Activated B cell treated with CpG ODN at 0.5 μM for 24 hours (primary cell): ENCODE measurements at regions not wholly inside any gene's neighbourhood (a gene's known extent, or its start where the extent isn't known, plus 50 kb on each side); places are given as distances from the start of the nearest gene placed in this dataset.

Experiments
- ATAC-seq: fragments of 200-7000 bp; cut with Tn5 transposase; one replicate; pipeline ENCODE4 v1.10.0; 2021; ENCODE audit warnings: low read depth, mild to moderate bottlenecking, moderate library complexity
- CTCF ChIA-PET: fragments of 350-600 bp; sonication (Branson Sonifier 250); formaldehyde crosslinking; loops from one replicate; lab custom pipeline; 2021; ENCODE audit warnings: antibody characterized with exemption; lab: Charles Lee
- POLR2A ChIA-PET: fragments of 350-600 bp; sonication (Branson Sonifier 250); formaldehyde crosslinking; loops from one replicate; lab custom pipeline; 2021; ENCODE audit warnings: antibody characterized with exemption; lab: Charles Lee
- DNase-seq: peaks from one replicate; pipeline ENCODE4 v3.0.0; 2022
- H3K27ac Mint-ChIP-seq: one replicate; pipeline ENCODE4 v1.8.0; 2020; ENCODE audit warnings: mixed read lengths
- H3K27me3 Mint-ChIP-seq: one replicate; pipeline ENCODE4 v1.8.0; 2021; ENCODE audit warnings: mixed read lengths
- H3K36me3 Mint-ChIP-seq: one replicate; pipeline ENCODE4 v1.8.0; 2021; ENCODE audit warnings: low read depth, mixed read lengths
- H3K4me1 Mint-ChIP-seq: one replicate; pipeline ENCODE4 v1.8.0; 2021; ENCODE audit warnings: mixed read lengths
- H3K4me3 Mint-ChIP-seq: one replicate; pipeline ENCODE4 v1.8.0; 2020; ENCODE audit warnings: mild to moderate bottlenecking, mixed read lengths
- H3K9me3 Mint-ChIP-seq: one replicate; pipeline ENCODE4 v1.8.0; 2020; ENCODE audit warnings: mixed read lengths
- CTCF ChIP-seq: fragments of 200-600 bp; IDR thresholded peaks from one replicate; pipeline ENCODE4 v1.8.0; 2022; ENCODE audit warnings: antibody characterized with exemption, mild to moderate bottlenecking
- intact Hi-C: fragments of 100-400 bp; cut with micrococcal nuclease; formaldehyde crosslinking; loops from one replicate; pipeline ENCODE4 v1.15.1; 2024

- no peaks in the 10 kb centered on the region for H3K27me3 Mint-ChIP-seq
- intact Hi-C loops: no loop called here
- DNase-seq (no peak), ATAC-seq (no peak)
- ChIA-PET POLR2A (no interaction called here), CTCF (no interaction called here)
- TF ChIP-seq CTCF: no peak
- no peaks in the 10 kb centered on the region for H3K4me1 Mint-ChIP-seq
- H3K27ac Mint-ChIP-seq: no peak overlapping the region
- H3K4me3 Mint-ChIP-seq: no peak overlapping the region
- H3K9me3 Mint-ChIP-seq: no peaks in the 10 kb centered on the region
- H3K36me3 Mint-ChIP-seq: no peaks in the 10 kb centered on the region
Measured at GRCh38 chr18:76057386-76057785, 437.7 kb downstream of the ZNF516 start.

GRCh38 chr18:76056471-76057110, 438.5 kb downstream of the ZNF516 start:
- ChIA-PET CTCF (no interaction called here), POLR2A (no interaction called here)
- Mint-ChIP-seq H3K4me1 (no peaks in the 10 kb centered on the region), H3K27me3 (no peaks in the 10 kb centered on the region), H3K27ac (no peak overlapping the region), H3K9me3 (no peaks in the 10 kb centered on the region), H3K4me3 (no peak overlapping the region), H3K36me3 (no peaks in the 10 kb centered on the region)
- TF ChIP-seq CTCF: no peak
- ATAC-seq: no peak
- no peak for DNase-seq
- intact Hi-C loops: no loop called here

GRCh38 chr18:76055578-76055977, 439.5 kb downstream of the ZNF516 start:
- intact Hi-C loops: no loop called here
- Mint-ChIP-seq H3K27me3 (no peaks in the 10 kb centered on the region), H3K4me3 (no peak overlapping the region), H3K36me3 (no peaks in the 10 kb centered on the region), H3K9me3 (no peaks in the 10 kb centered on the region), H3K27ac (no peak overlapping the region), H3K4me1 (no peaks in the 10 kb centered on the region)
- no peak for TF ChIP-seq CTCF
- ATAC-seq: no peak
- CTCF ChIA-PET: no interaction called here
- DNase-seq: no peak
- POLR2A ChIA-PET: no interaction called here

- no peaks in the 10 kb centered on the region for H3K9me3 Mint-ChIP-seq
- TF ChIP-seq CTCF: no peak
- H3K36me3 Mint-ChIP-seq: no peaks in the 10 kb centered on the region
- no peaks in the 10 kb centered on the region for H3K4me1 Mint-ChIP-seq
- CTCF ChIA-PET: no interaction called here
- no peak overlapping the region for H3K4me3 Mint-ChIP-seq
- DNase-seq: no peak
- no peak overlapping the region for H3K27ac Mint-ChIP-seq
- intact Hi-C loops: no loop called here
- POLR2A ChIA-PET: no interaction called here
- no peak for ATAC-seq
- no peaks in the 10 kb centered on the region for H3K27me3 Mint-ChIP-seq
Measured at GRCh38 chr18:76055025-76055424, 440.0 kb downstream of the ZNF516 start.

- H3K9me3 Mint-ChIP-seq: no peaks in the 10 kb centered on the region
- DNase-seq: no peak
- intact Hi-C loops: no loop called here
- H3K4me1 Mint-ChIP-seq: no peaks in the 10 kb centered on the region
- ATAC-seq: no peak
- no peak overlapping the region for H3K4me3 Mint-ChIP-seq
- H3K27me3 Mint-ChIP-seq: no peaks in the 10 kb centered on the region
- ChIA-PET POLR2A (no interaction called here), CTCF (no interaction called here)
- no peaks in the 10 kb centered on the region for H3K36me3 Mint-ChIP-seq
- no peak overlapping the region for H3K27ac Mint-ChIP-seq
- TF ChIP-seq CTCF: no peak
Measured at GRCh38 chr18:76054156-76054555, 440.9 kb downstream of the ZNF516 start.
